Esophagus (tissue), 2 donors: ENCODE measurements at regions not wholly inside any gene's neighbourhood (a gene's known extent, or its start where the extent isn't known, plus 50 kb on each side); places are given as distances from the start of the nearest gene placed in this dataset.

ENCODE experiments used
- H3K27ac ChIP-seq, 2 donors: one replicate each; pipeline ENCODE4 v1.5.1; 2013; ENCODE audit warnings: low read depth in 2 of 2, mild to moderate bottlenecking in 2 of 2, inconsistent platforms in 1 of 2, low read length in 1 of 2, moderate library complexity in 1 of 2
- H3K27me3 ChIP-seq, 2 donors: one replicate each; pipeline ENCODE4 v1.6.1; 2013; ENCODE audit warnings: low read length in 2 of 2, control low read depth in 1 of 2, mild to moderate bottlenecking in 1 of 2; ENCODE audit not compliant: insufficient read depth in 2 of 2, control insufficient read depth in 1 of 2
- H3K36me3 ChIP-seq, 2 donors: one replicate each; pipeline ENCODE4 v1.6.1; 2013; ENCODE audit warnings: low read length in 1 of 2; ENCODE audit not compliant: control insufficient read depth in 2 of 2, insufficient read depth in 2 of 2
- H3K4me1 ChIP-seq, 2 donors: one replicate each; pipeline ENCODE4 v1.6.1; 2013; ENCODE audit warnings: low read length in 1 of 2; ENCODE audit not compliant: control insufficient read depth in 2 of 2, insufficient read depth in 2 of 2
- H3K4me3 ChIP-seq, 2 donors: one replicate each; pipeline ENCODE4 v1.5.1; 2013; ENCODE audit warnings: low read length in 2 of 2, mild to moderate bottlenecking in 2 of 2, low read depth in 1 of 2, moderate library complexity in 1 of 2
- H3K9me3 ChIP-seq, 2 donors: one replicate each; pipeline ENCODE4 v1.6.1; 2013; ENCODE audit warnings: mild to moderate bottlenecking in 2 of 2, low read depth in 1 of 2, low read length in 1 of 2, moderate library complexity in 1 of 2; ENCODE audit not compliant: control insufficient read depth in 2 of 2, insufficient read depth in 1 of 2
- WGBS, 2 donors: extraction: QIAGEN DNeasy Blood & Tissue Kit; methylation state at CpG; one replicate each; pipeline ENCODE4 v1.1.7; 2013; 5-methylcytosine and 5-hydroxymethylcytosine counted together
- donor health status: healthy with polysubstance abuse.
- donor health status: Bipolar disorder and iron deficiency.

- no peak overlapping the region for H3K4me3 ChIP-seq
- H3K4me1 ChIP-seq = no peaks in the 10 kb centered on the region
- no peaks in the 10 kb centered on the region for H3K27me3 ChIP-seq
- H3K27ac ChIP-seq = no peak overlapping the region
- 73 to 82% methylated on average over 7 of the region's 7 CpGs for WGBS, 2 donors
- H3K9me3 ChIP-seq = no peaks in the 10 kb centered on the region
- H3K36me3 ChIP-seq = no peaks in the 10 kb centered on the region
These were observed 149.8 kb upstream of the TENM3 start for GRCh38 chr4:182093431-182093831.

- Histone ChIP-seq H3K4me1 (no peaks in the 10 kb centered on the region), H3K4me3 (no peak overlapping the region), H3K27me3 (no peaks in the 10 kb centered on the region), H3K36me3 (no peaks in the 10 kb centered on the region), H3K9me3 (no peaks in the 10 kb centered on the region), H3K27ac (no peak overlapping the region)
- WGBS, 2 donors = 78 to 90% methylated on average over 3 of the region's 3 CpGs
These were observed 149.3 kb upstream of the TENM3 start for GRCh38 chr4:182093935-182094334.

GRCh38 chr4:182101618-182102017 lies 141.6 kb upstream of the TENM3 start:
- Histone ChIP-seq H3K27ac (no peak overlapping the region), H3K9me3 (no peaks in the 10 kb centered on the region)
- WGBS, 2 donors = 88 to 91% methylated on average over 8 of the region's 8 CpGs

GRCh38 chr4:182102576-182102975 lies 140.6 kb upstream of the TENM3 start:
- Histone ChIP-seq H3K36me3 (no peaks in the 10 kb centered on the region), H3K4me3 (no peak overlapping the region), H3K27ac (no peak overlapping the region), H3K27me3 (no peaks in the 10 kb centered on the region), H3K4me1 (no peaks in the 10 kb centered on the region), H3K9me3 (no peaks in the 10 kb centered on the region)
- WGBS, 2 donors = 63% methylated on average over 3 of the region's 3 CpGs

More at GRCh38 chr4:182101618-182102017, 141.6 kb upstream of the TENM3 start:
- no peaks in the 10 kb centered on the region for H3K4me1 ChIP-seq
- H3K4me3 ChIP-seq = no peak overlapping the region
- no peaks in the 10 kb centered on the region for H3K36me3 ChIP-seq
- no peaks in the 10 kb centered on the region for H3K27me3 ChIP-seq

- Histone ChIP-seq H3K36me3 (no peaks in the 10 kb centered on the region), H3K27ac (no peak overlapping the region), H3K9me3 (no peaks in the 10 kb centered on the region), H3K4me3 (no peak overlapping the region), H3K27me3 (no peaks in the 10 kb centered on the region), H3K4me1 (no peaks in the 10 kb centered on the region)
- 69 to 72% methylated on average over 5 of the region's 5 CpGs for WGBS, 2 donors
These were observed 139.4 kb upstream of the TENM3 start for GRCh38 chr4:182103614-182104319.

GRCh38 chr4:182105416-182105815 lies 137.8 kb upstream of the TENM3 start:
- Histone ChIP-seq H3K9me3 (no peaks in the 10 kb centered on the region), H3K4me1 (no peaks in the 10 kb centered on the region), H3K36me3 (no peaks in the 10 kb centered on the region), H3K4me3 (no peak overlapping the region), H3K27ac (no peak overlapping the region), H3K27me3 (no peaks in the 10 kb centered on the region)
- WGBS, 2 donors = 91% methylated on average over 7 of the region's 7 CpGs

GRCh38 chr4:182107931-182108330 lies 135.3 kb upstream of the TENM3 start:
- H3K27me3 ChIP-seq = no peaks in the 10 kb centered on the region
- no peak overlapping the region for H3K27ac ChIP-seq
- no peaks in the 10 kb centered on the region for H3K4me1 ChIP-seq
- H3K36me3 ChIP-seq = no peaks in the 10 kb centered on the region
- H3K4me3 ChIP-seq = no peak overlapping the region
- WGBS, 2 donors = 64 to 68% methylated on average over 8 of the region's 8 CpGs
- no peaks in the 10 kb centered on the region for H3K9me3 ChIP-seq

GRCh38 chr4:182111586-182111985 lies 131.6 kb upstream of the TENM3 start:
- Histone ChIP-seq H3K27me3 (no peaks in the 10 kb centered on the region), H3K9me3 (no peaks in the 10 kb centered on the region), H3K27ac (no peak overlapping the region), H3K36me3 (no peaks in the 10 kb centered on the region), H3K4me1 (no peaks in the 10 kb centered on the region), H3K4me3 (no peak overlapping the region)
- WGBS, 2 donors = 95 to 96% methylated on average over 1 of the region's 1 CpG

- H3K27me3 ChIP-seq = no peaks in the 10 kb centered on the region
These were observed 129.4 kb upstream of the TENM3 start for GRCh38 chr4:182113779-182114178.

GRCh38 chr4:182124359-182124758 lies 118.8 kb upstream of the TENM3 start:
- Histone ChIP-seq H3K27ac (no peak overlapping the region), H3K27me3 (no peaks in the 10 kb centered on the region), H3K4me3 (no peak overlapping the region), H3K9me3 (no peaks in the 10 kb centered on the region), H3K36me3 (no peaks in the 10 kb centered on the region), H3K4me1 (no peaks in the 10 kb centered on the region)
- 69 to 78% methylated on average over 7 of the region's 7 CpGs for WGBS, 2 donors

More at GRCh38 chr4:182113779-182114178, 129.4 kb upstream of the TENM3 start:
- Histone ChIP-seq H3K4me1 (no peaks in the 10 kb centered on the region), H3K9me3 (no peaks in the 10 kb centered on the region), H3K4me3 (no peak overlapping the region), H3K36me3 (no peaks in the 10 kb centered on the region), H3K27ac (no peak overlapping the region)
